Calu3 (cell line): ENCODE measurements at regions not wholly inside any gene's neighbourhood (a gene's known extent, or its start where the extent isn't known, plus 50 kb on each side); places are given as distances from the start of the nearest gene placed in this dataset.

ENCODE experiments used
- BruUV-seq: library from RNA; stranded (reverse); fragments of 400-500 nt; replicated peaks from 2 replicates; lab custom pipeline; 2021; lab: Mats Ljungman, UMichigan
- CTCF ChIA-PET: fragments of 300-600 bp; sonication (Branson Sonifier 250); formaldehyde crosslinking; loops from one replicate; lab custom pipeline; 2022; ENCODE audit warnings: antibody characterized with exemption; lab: Charles Lee
- DNase-seq: peaks from one replicate; pipeline ENCODE4 v3.0.0; 2022
- H3K27ac Mint-ChIP-seq: one replicate; pipeline ENCODE4 v1.8.0; 2022; ENCODE audit warnings: mixed read lengths; ENCODE audit not compliant: unreplicated experiment
- H3K27me3 Mint-ChIP-seq: one replicate; pipeline ENCODE4 v1.8.0; 2022; ENCODE audit warnings: mixed read lengths; ENCODE audit not compliant: unreplicated experiment
- H3K36me3 Mint-ChIP-seq: one replicate; pipeline ENCODE4 v1.8.0; 2022; ENCODE audit warnings: mild to moderate bottlenecking, moderate library complexity, mixed read lengths; ENCODE audit not compliant: insufficient read depth, unreplicated experiment
- H3K4me1 Mint-ChIP-seq: one replicate; pipeline ENCODE4 v1.8.0; 2022; ENCODE audit warnings: mild to moderate bottlenecking, low read depth, mixed read lengths; ENCODE audit not compliant: unreplicated experiment
- H3K4me3 Mint-ChIP-seq: one replicate; pipeline ENCODE4 v1.8.0; 2022; ENCODE audit warnings: mild to moderate bottlenecking, low read depth, moderate library complexity, mixed read lengths; ENCODE audit not compliant: unreplicated experiment
- H3K9me3 Mint-ChIP-seq: one replicate; pipeline ENCODE4 v1.8.0; 2022; ENCODE audit warnings: low read depth, mixed read lengths; ENCODE audit not compliant: unreplicated experiment
- CTCF ChIP-seq: fragments of 200-600 bp; IDR thresholded peaks from one replicate; pipeline ENCODE4 v1.8.0; 2022; ENCODE audit warnings: antibody characterized with exemption; ENCODE audit not compliant: unreplicated experiment
- intact Hi-C: fragments of 100-400 bp; cut with micrococcal nuclease; formaldehyde crosslinking; loops from one replicate; pipeline ENCODE4 v1.10.0; 2022; ENCODE audit not compliant: unreplicated experiment

GRCh38 chrX:69293776-69294601 lies 128.7 kb upstream of the PJA1 start:
- DNase-seq, result no peak
- no peak for TF ChIP-seq CTCF
- no peak overlapping the region for H3K27ac Mint-ChIP-seq

GRCh38 chrX:69291116-69291515 lies 125.9 kb upstream of the PJA1 start:
- Mint-ChIP-seq H3K4me3 (no peak overlapping the region), H3K27ac (no peak overlapping the region), H3K4me1 (no peaks in the 10 kb centered on the region), H3K36me3 (no peaks in the 10 kb centered on the region), H3K27me3 (peaks cover 29% of the 10 kb centered on the region), H3K9me3 (no peaks in the 10 kb centered on the region)
- BruUV-seq, result no TSS peak
- CTCF ChIA-PET, result no interaction called here
- DNase-seq, result no peak
- no peak for TF ChIP-seq CTCF
- intact Hi-C loops, result no loop called here

More at GRCh38 chrX:69293776-69294601, 128.7 kb upstream of the PJA1 start:
- Mint-ChIP-seq H3K4me3 (no peak overlapping the region), H3K9me3 (no peaks in the 10 kb centered on the region), H3K27me3 (peaks cover 33% of the 10 kb centered on the region), H3K4me1 (no peaks in the 10 kb centered on the region), H3K36me3 (no peaks in the 10 kb centered on the region)
- intact Hi-C loops, result no loop called here
- CTCF ChIA-PET, result interaction anchor here (0.6 kb wide), 1 partner anchor 13 kb away, joined by 3 read pairs; no protein-coding TSS in a partner anchor
- BruUV-seq, result no TSS peak

- TF ChIP-seq CTCF, result no peak
- Mint-ChIP-seq H3K27ac (no peak overlapping the region), H3K9me3 (no peaks in the 10 kb centered on the region), H3K27me3 (peaks cover 29% of the 10 kb centered on the region), H3K4me3 (no peak overlapping the region), H3K36me3 (no peaks in the 10 kb centered on the region), H3K4me1 (no peaks in the 10 kb centered on the region)
- CTCF ChIA-PET, result no interaction called here
- intact Hi-C loops, result no loop called here
- no peak for DNase-seq
- no TSS peak for BruUV-seq
These were observed 125.0 kb upstream of the PJA1 start for GRCh38 chrX:69290292-69290691.

GRCh38 chrX:69289793-69290123 lies 124.5 kb upstream of the PJA1 start:
- Mint-ChIP-seq H3K27ac (no peak overlapping the region), H3K4me1 (no peaks in the 10 kb centered on the region), H3K27me3 (peaks cover 28% of the 10 kb centered on the region), H3K36me3 (no peaks in the 10 kb centered on the region), H3K9me3 (no peaks in the 10 kb centered on the region), H3K4me3 (no peak overlapping the region)
- no TSS peak for BruUV-seq
- no peak for TF ChIP-seq CTCF
- no peak for DNase-seq
- CTCF ChIA-PET, result no interaction called here
- intact Hi-C loops, result loop anchor here (5.0 to 10.0 kb wide), 2 partner anchors 98 to 135 kb away; no protein-coding TSS in a partner anchor
